ENCODE measurements at regions not wholly inside any gene's neighbourhood (a gene's known extent, or its start where the extent isn't known, plus 50 kb on each side); places are given as distances from the start of the nearest gene placed in this dataset.

DNA sequence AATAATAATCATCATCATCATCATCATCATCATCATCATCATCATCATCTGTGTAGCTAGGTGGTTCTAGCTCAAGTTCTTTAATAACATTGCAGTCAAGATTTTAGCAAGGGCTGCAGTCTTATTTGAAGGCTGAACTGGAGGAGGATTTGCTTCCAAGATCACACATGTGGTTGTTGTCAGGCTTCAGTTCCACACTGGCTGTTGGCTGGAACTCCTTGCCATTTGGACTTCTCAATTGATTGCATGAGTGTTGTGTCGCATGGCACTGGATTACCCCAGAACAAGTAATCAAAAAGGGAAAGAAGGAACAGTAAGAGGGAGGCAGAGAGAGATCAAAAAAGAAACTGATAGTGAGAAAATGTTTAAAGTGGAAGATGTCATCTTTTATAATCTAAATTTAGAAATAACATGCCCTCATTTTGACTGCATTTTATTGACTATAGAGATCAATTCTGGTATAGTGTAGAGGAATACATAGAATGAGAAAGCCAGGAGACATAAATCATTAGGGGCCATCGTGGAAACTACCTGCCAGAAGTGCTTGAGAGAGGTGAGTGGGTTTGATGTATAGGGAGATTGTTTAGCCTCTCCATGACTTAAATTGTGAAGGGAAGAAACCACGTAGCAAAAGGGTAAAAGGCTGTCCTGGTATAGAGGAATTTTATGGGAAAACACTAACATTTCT, 346.6 kb upstream of the RBMS3 start:
- no peak for TF ChIP-seq EZH2phosphoT487 (IDR thresholded peaks at IDR 0.05; ENCODE audit: borderline replicate concordance, low read depth, low read length)
- TF ChIP-seq, protein P1, sequence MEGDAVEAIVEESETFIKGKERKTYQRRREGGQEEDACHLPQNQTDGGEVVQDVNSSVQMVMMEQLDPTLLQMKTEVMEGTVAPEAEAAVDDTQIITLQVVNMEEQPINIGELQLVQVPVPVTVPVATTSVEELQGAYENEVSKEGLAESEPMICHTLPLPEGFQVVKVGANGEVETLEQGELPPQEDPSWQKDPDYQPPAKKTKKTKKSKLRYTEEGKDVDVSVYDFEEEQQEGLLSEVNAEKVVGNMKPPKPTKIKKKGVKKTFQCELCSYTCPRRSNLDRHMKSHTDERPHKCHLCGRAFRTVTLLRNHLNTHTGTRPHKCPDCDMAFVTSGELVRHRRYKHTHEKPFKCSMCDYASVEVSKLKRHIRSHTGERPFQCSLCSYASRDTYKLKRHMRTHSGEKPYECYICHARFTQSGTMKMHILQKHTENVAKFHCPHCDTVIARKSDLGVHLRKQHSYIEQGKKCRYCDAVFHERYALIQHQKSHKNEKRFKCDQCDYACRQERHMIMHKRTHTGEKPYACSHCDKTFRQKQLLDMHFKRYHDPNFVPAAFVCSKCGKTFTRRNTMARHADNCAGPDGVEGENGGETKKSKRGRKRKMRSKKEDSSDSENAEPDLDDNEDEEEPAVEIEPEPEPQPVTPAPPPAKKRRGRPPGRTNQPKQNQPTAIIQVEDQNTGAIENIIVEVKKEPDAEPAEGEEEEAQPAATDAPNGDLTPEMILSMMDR (conservative IDR thresholded peaks at IDR 0.05; ENCODE audit: low read length) = no peak
- Histone ChIP-seq H3K27ac (ENCODE audit: low read depth, low read length, poor library complexity, severe bottlenecking) (no peak overlapping the region), H3K36me3 (ENCODE audit: insufficient read depth, low read length) (no peaks in the 10 kb centered on the region), H3K4me2 (ENCODE audit: low read length) (no peak overlapping the region), H3K9me3 (ENCODE audit: low read length) (no peaks in the 10 kb centered on the region), H3K79me2 (ENCODE audit: insufficient read depth, low read depth, low read length) (no peaks in the 10 kb centered on the region), H3K4me1 (ENCODE audit: insufficient read depth, low read length, poor library complexity, severe bottlenecking) (no peaks in the 10 kb centered on the region), H4K20me1 (ENCODE audit: insufficient read depth, low read length) (no peaks in the 10 kb centered on the region), H2AFZ (ENCODE audit: low read length) (no peak overlapping the region), H3K9me2 (ENCODE audit: insufficient read depth, low read length) (no peaks in the 10 kb centered on the region), H3K4me3 (ENCODE audit: low read depth, low read length, poor library complexity, severe bottlenecking) (no peak overlapping the region)
- POLR2A ChIA-PET = no interaction called here
- intact Hi-C loops (cut with micrococcal nuclease; ENCODE audit: unreplicated experiment) = no loop called here
- no TSS peak for BruUV-seq (replicated peaks)
- DNase-seq (ENCODE audit: low spot score) = no peak
- CTCF ChIA-PET (ENCODE audit: unreplicated experiment) = no interaction called here

DNA sequence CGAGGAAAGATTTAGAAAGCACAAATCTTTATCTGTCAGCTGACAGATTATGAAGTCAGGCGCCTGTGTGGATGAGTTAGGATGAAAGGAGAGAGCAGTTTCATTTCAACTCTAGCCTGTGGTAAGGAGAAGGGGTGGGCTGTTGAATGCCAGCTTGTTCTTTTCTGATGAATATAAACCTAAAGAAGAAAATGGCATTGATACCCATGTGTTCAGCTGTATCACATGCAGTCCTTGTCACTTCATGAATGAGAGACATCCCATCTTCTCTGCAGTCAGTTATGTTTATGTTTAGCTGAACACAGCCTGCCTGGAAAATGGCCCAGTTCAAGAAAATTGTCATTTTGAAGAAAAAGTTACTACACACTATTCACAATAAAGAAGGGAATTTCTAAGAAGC, 345.7 kb upstream of the RBMS3 start:
- intact Hi-C loops (cut with micrococcal nuclease; ENCODE audit: unreplicated experiment) = no loop called here
- ChIA-PET CTCF (ENCODE audit: unreplicated experiment) (no interaction called here), POLR2A (no interaction called here)
- Histone ChIP-seq H3K27ac (ENCODE audit: low read depth, low read length, poor library complexity, severe bottlenecking) (no peak overlapping the region), H2AFZ (ENCODE audit: low read length) (no peak overlapping the region), H3K4me1 (ENCODE audit: insufficient read depth, low read length, poor library complexity, severe bottlenecking) (no peaks in the 10 kb centered on the region), H3K9me3 (ENCODE audit: low read length) (no peaks in the 10 kb centered on the region), H3K4me3 (ENCODE audit: low read depth, low read length, poor library complexity, severe bottlenecking) (no peak overlapping the region), H3K9me2 (ENCODE audit: insufficient read depth, low read length) (no peaks in the 10 kb centered on the region), H3K79me2 (ENCODE audit: insufficient read depth, low read depth, low read length) (no peaks in the 10 kb centered on the region), H3K4me2 (ENCODE audit: low read length) (no peak overlapping the region), H4K20me1 (ENCODE audit: insufficient read depth, low read length) (no peaks in the 10 kb centered on the region), H3K36me3 (ENCODE audit: insufficient read depth, low read length) (no peaks in the 10 kb centered on the region)
- BruUV-seq (replicated peaks) = no TSS peak
- no peak for DNase-seq (ENCODE audit: low spot score)
- TF ChIP-seq, protein P1 (conservative IDR thresholded peaks at IDR 0.05; ENCODE audit: low read length) = no peak
- TF ChIP-seq EZH2phosphoT487 (IDR thresholded peaks at IDR 0.05; ENCODE audit: borderline replicate concordance, low read depth, low read length) = no peak

DNA sequence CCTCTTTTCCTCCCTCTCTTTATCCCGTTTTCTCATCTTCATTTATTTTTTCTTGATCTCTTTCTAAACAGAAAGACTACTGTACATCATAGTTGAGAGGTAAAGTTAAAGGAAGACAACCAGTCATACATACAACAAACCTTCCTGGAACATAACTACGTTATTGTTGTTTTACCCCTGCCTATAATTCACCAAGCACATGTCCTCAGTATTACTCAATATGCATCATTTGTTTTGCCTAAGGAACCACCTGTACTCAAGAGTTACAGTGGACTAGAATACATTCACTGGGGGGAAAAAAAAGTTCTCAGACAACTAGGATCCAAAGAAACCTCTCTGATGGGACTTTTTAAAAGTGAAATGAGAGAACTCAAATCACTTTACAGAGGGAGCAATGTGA, 344.7 kb upstream of the RBMS3 start:
- no peak overlapping the region for H2AFZ ChIP-seq (ENCODE audit: low read length)
- no TSS peak for BruUV-seq (replicated peaks)
- H3K9me3 ChIP-seq (ENCODE audit: low read length) = no peaks in the 10 kb centered on the region
- H3K27ac ChIP-seq (ENCODE audit: low read depth, low read length, poor library complexity, severe bottlenecking) = no peak overlapping the region
- POLR2A ChIA-PET = interaction anchor here (0.5 kb wide), 1 partner anchor 192 kb away, joined by 3 read pairs; no protein-coding TSS in a partner anchor
- TF ChIP-seq, protein P1 (conservative IDR thresholded peaks at IDR 0.05; ENCODE audit: low read length) = no peak
- no peak for TF ChIP-seq EZH2phosphoT487 (IDR thresholded peaks at IDR 0.05; ENCODE audit: borderline replicate concordance, low read depth, low read length)
- intact Hi-C loops (cut with micrococcal nuclease; ENCODE audit: unreplicated experiment) = no loop called here
- CTCF ChIA-PET (ENCODE audit: unreplicated experiment) = no interaction called here
- no peaks in the 10 kb centered on the region for H3K4me1 ChIP-seq (ENCODE audit: insufficient read depth, low read length, poor library complexity, severe bottlenecking)
- H3K4me2 ChIP-seq (ENCODE audit: low read length) = no peak overlapping the region
- no peak overlapping the region for H3K4me3 ChIP-seq (ENCODE audit: low read depth, low read length, poor library complexity, severe bottlenecking)
- DNase-seq (ENCODE audit: low spot score) = no peak
- no peaks in the 10 kb centered on the region for H4K20me1 ChIP-seq (ENCODE audit: insufficient read depth, low read length)
- H3K9me2 ChIP-seq (ENCODE audit: insufficient read depth, low read length) = no peaks in the 10 kb centered on the region
- H3K79me2 ChIP-seq (ENCODE audit: insufficient read depth, low read depth, low read length) = no peaks in the 10 kb centered on the region
- H3K36me3 ChIP-seq (ENCODE audit: insufficient read depth, low read length) = no peaks in the 10 kb centered on the region

All from OCI-LY7 (cell line).